Mesenchymal stem cell (in vitro differentiated cells and primary cell): ENCODE measurements at regions not wholly inside any gene's neighbourhood (a gene's known extent, or its start where the extent isn't known, plus 50 kb on each side); places are given as distances from the start of the nearest gene placed in this dataset.

ENCODE experiments used
- DNase-seq: peaks from one replicate; pipeline ENCODE4 v3.0.0-alpha.2; 2013
- H2AFZ ChIP-seq: one replicate; pipeline ENCODE4 v1.6.1; 2013; ENCODE audit warnings: low read depth, mild to moderate bottlenecking, control low read depth, inconsistent platforms, low read length, moderate library complexity
- H2AK5ac ChIP-seq: 2 replicates; pipeline ENCODE4 v1.6.1; 2013; ENCODE audit warnings: low read length, moderate library complexity, mild to moderate bottlenecking, inconsistent platforms; ENCODE audit not compliant: severe bottlenecking
- H2BK120ac ChIP-seq: one replicate; pipeline ENCODE4 v1.6.1; 2013; ENCODE audit warnings: low read depth, mild to moderate bottlenecking, inconsistent platforms, low read length, moderate library complexity
- H2BK12ac ChIP-seq, 2 experiments: one replicate each; pipeline ENCODE4 v1.6.1; 2013; ENCODE audit warnings: inconsistent platforms in 2 of 2, low read length in 2 of 2, mild to moderate bottlenecking in 2 of 2, moderate library complexity in 2 of 2, control low read depth in 1 of 2
- H2BK15ac ChIP-seq: one replicate; pipeline ENCODE4 v1.6.1; 2013; ENCODE audit warnings: mild to moderate bottlenecking, low read depth, inconsistent platforms; ENCODE audit not compliant: poor library complexity, severe bottlenecking
- H2BK5ac ChIP-seq: 2 replicates; pipeline ENCODE4 v1.6.1; 2013; ENCODE audit warnings: low read depth, mild to moderate bottlenecking, low read length, control low read depth, inconsistent platforms; ENCODE audit not compliant: poor library complexity, severe bottlenecking
- H3K14ac ChIP-seq, 2 experiments: one replicate each; pipeline ENCODE4 v1.6.1; 2013; ENCODE audit warnings: inconsistent platforms in 2 of 2, low read length in 2 of 2, control low read depth in 1 of 2, mild to moderate bottlenecking in 1 of 2, moderate library complexity in 1 of 2
- H3K18ac ChIP-seq, 2 experiments: one replicate each; pipeline ENCODE4 v1.6.1; 2013; ENCODE audit warnings: inconsistent platforms in 2 of 2, low read length in 2 of 2, control low read depth in 1 of 2, low read depth in 1 of 2, mild to moderate bottlenecking in 1 of 2
- H3K23ac ChIP-seq, 2 experiments: one replicate each; pipeline ENCODE4 v1.6.1; 2013; ENCODE audit warnings: inconsistent platforms in 2 of 2, low read length in 2 of 2, mild to moderate bottlenecking in 2 of 2, moderate library complexity in 2 of 2, control low read depth in 1 of 2
- H3K27ac ChIP-seq: 2 replicates; pipeline ENCODE4 v1.5.1; 2013; ENCODE audit warnings: mild to moderate bottlenecking, moderate library complexity, low read length, control low read depth, inconsistent platforms; ENCODE audit not compliant: poor library complexity, severe bottlenecking
- H3K27me3 ChIP-seq, 2 experiments: 2 replicates each; pipeline versions ENCODE4 v1.6.1 to v1.7.0; 2013; ENCODE audit warnings: low read length in 2 of 2, mild to moderate bottlenecking in 2 of 2, moderate library complexity in 2 of 2, control low read depth in 1 of 2, inconsistent platforms in 1 of 2; ENCODE audit not compliant: control insufficient read depth in 1 of 2, insufficient read depth in 1 of 2
- H3K36me3 ChIP-seq, 2 experiments: 2 replicates each; pipeline versions ENCODE4 v1.6.1 to v1.7.0; 2013; ENCODE audit warnings: low read length in 2 of 2, control low read depth in 1 of 2, inconsistent platforms in 1 of 2, low read depth in 1 of 2, mild to moderate bottlenecking in 1 of 2; ENCODE audit not compliant: insufficient read depth in 2 of 2, control insufficient read depth in 1 of 2
- H3K4ac ChIP-seq, 2 experiments: one replicate each; pipeline ENCODE4 v1.6.1; 2013; ENCODE audit warnings: inconsistent platforms in 2 of 2, low read length in 2 of 2, mild to moderate bottlenecking in 2 of 2, moderate library complexity in 2 of 2, control low read depth in 1 of 2, low read depth in 1 of 2
- H3K4me1 ChIP-seq: 2 replicates; pipeline ENCODE4 v1.6.1; 2013; ENCODE audit warnings: low read depth, low read length, control low read depth; ENCODE audit not compliant: control insufficient read depth, insufficient read depth
- H3K4me2 ChIP-seq: 2 replicates; pipeline ENCODE4 v1.6.1; 2013; ENCODE audit warnings: low read length, mild to moderate bottlenecking, inconsistent platforms; ENCODE audit not compliant: poor library complexity, severe bottlenecking
- H3K4me3 ChIP-seq, 2 experiments: 2 replicates each; pipeline versions ENCODE4 v1.5.1 to v1.7.0; 2013; ENCODE audit warnings: low read length in 2 of 2, mild to moderate bottlenecking in 2 of 2, control low read depth in 1 of 2, low read depth in 1 of 2; ENCODE audit not compliant: insufficient read depth in 1 of 2
- H3K79me1 ChIP-seq: replicated peaks from 2 replicates; pipeline ENCODE4 v1.6.1; 2013; ENCODE audit warnings: mild to moderate bottlenecking, control low read depth, low read length, inconsistent platforms; ENCODE audit not compliant: poor library complexity, severe bottlenecking
- H3K9ac ChIP-seq: 2 replicates; pipeline ENCODE4 v1.7.0; 2013; ENCODE audit warnings: mild to moderate bottlenecking, low read length, moderate library complexity
- H3K9me3 ChIP-seq: 2 replicates; pipeline ENCODE4 v1.7.0; 2013; ENCODE audit warnings: mild to moderate bottlenecking, low read length; ENCODE audit not compliant: control insufficient read depth
- H4K8ac ChIP-seq: one replicate; pipeline ENCODE4 v1.6.1; 2013; ENCODE audit warnings: inconsistent platforms, mild to moderate bottlenecking, low read length, moderate library complexity
- H4K91ac ChIP-seq: one replicate; pipeline ENCODE4 v1.6.1; 2013; ENCODE audit warnings: mild to moderate bottlenecking, low read length, inconsistent platforms
- WGBS: methylation state at CpG from one replicate; pipeline ENCODE4 v1.1.7; 2013; ENCODE audit warnings: mixed read lengths; 5-methylcytosine and 5-hydroxymethylcytosine counted together

- no peak overlapping the region for H3K23ac ChIP-seq
- no peak overlapping the region for H4K8ac ChIP-seq
- no peak overlapping the region for H3K4ac ChIP-seq
- 72% methylated on average over 2 of the region's 3 CpGs for WGBS
- H3K9ac ChIP-seq, result peak overlapping the region; percentile 87
- H3K9me3 ChIP-seq, result no peaks in the 10 kb centered on the region
- no peak overlapping the region for H2BK12ac ChIP-seq
- H3K36me3 ChIP-seq, result no peaks in the 10 kb centered on the region
- no peaks in the 10 kb centered on the region for H3K27me3 ChIP-seq
- H3K4me1 ChIP-seq, result no peaks in the 10 kb centered on the region
- no peak for DNase-seq
- H3K27ac ChIP-seq, result no peak overlapping the region
- H2AFZ ChIP-seq, result no peak overlapping the region
- H2BK5ac ChIP-seq, result no peak overlapping the region
- no peak overlapping the region for H2BK120ac ChIP-seq
- H4K91ac ChIP-seq, result no peak overlapping the region
- H2BK15ac ChIP-seq, result no peak overlapping the region
- no peak overlapping the region for H3K14ac ChIP-seq
- H2AK5ac ChIP-seq, result no peak overlapping the region
- H3K4me2 ChIP-seq, result no peak overlapping the region
- H3K79me1 ChIP-seq, result no peaks in the 10 kb centered on the region
- H3K18ac ChIP-seq, result no peak overlapping the region
- H3K4me3 ChIP-seq, result peak overlapping the region in 1 of 2 experiments; percentile 79
Measured at GRCh38 chr5:88503406-88503805, 234.8 kb upstream of the TMEM161B start.

- Histone ChIP-seq H2AFZ (no peak overlapping the region), H3K36me3 (no peaks in the 10 kb centered on the region), H3K4me3 (peak overlapping the region in 1 of 2 experiments; percentile 79), H3K4me1 (no peaks in the 10 kb centered on the region), H3K9ac (peak overlapping the region; percentile 87), H2BK5ac (no peak overlapping the region), H3K9me3 (no peaks in the 10 kb centered on the region), H3K23ac (no peak overlapping the region), H3K4ac (no peak overlapping the region), H2AK5ac (no peak overlapping the region), H3K27ac (no peak overlapping the region), H2BK12ac (no peak overlapping the region), H3K79me1 (no peaks in the 10 kb centered on the region), H3K4me2 (no peak overlapping the region), H4K91ac (no peak overlapping the region), H3K14ac (no peak overlapping the region), H4K8ac (no peak overlapping the region), H2BK15ac (no peak overlapping the region), H3K27me3 (no peaks in the 10 kb centered on the region), H3K18ac (no peak overlapping the region), H2BK120ac (no peak overlapping the region)
- DNase-seq, result no peak
- WGBS, result 88% methylated on average over 2 of the region's 2 CpGs
Measured at GRCh38 chr5:88503041-88503345, 234.3 kb upstream of the TMEM161B start.

GRCh38 chr5:88502179-88503040 lies 233.8 kb upstream of the TMEM161B start:
- H2AK5ac ChIP-seq, result no peak overlapping the region
- H3K4me2 ChIP-seq, result no peak overlapping the region
- 71% methylated on average over 3 of the region's 6 CpGs for WGBS
- H3K4me3 ChIP-seq, result peak overlapping the region in 1 of 2 experiments; percentile 79
- H3K79me1 ChIP-seq, result no peaks in the 10 kb centered on the region
- no peak for DNase-seq
- H3K18ac ChIP-seq, result no peak overlapping the region
- H4K8ac ChIP-seq, result no peak overlapping the region
- no peaks in the 10 kb centered on the region for H3K36me3 ChIP-seq
- no peak overlapping the region for H2BK15ac ChIP-seq
- no peak overlapping the region for H2AFZ ChIP-seq
- H2BK12ac ChIP-seq, result no peak overlapping the region
- no peaks in the 10 kb centered on the region for H3K9me3 ChIP-seq
- no peak overlapping the region for H3K27ac ChIP-seq
- H2BK5ac ChIP-seq, result no peak overlapping the region
- peak overlapping the region; percentile 87 for H3K9ac ChIP-seq
- H3K14ac ChIP-seq, result no peak overlapping the region
- no peak overlapping the region for H4K91ac ChIP-seq
- H3K4ac ChIP-seq, result no peak overlapping the region
- H3K27me3 ChIP-seq, result no peaks in the 10 kb centered on the region
- no peak overlapping the region for H3K23ac ChIP-seq
- H2BK120ac ChIP-seq, result no peak overlapping the region
- no peaks in the 10 kb centered on the region for H3K4me1 ChIP-seq

- Histone ChIP-seq H2BK5ac (no peak overlapping the region), H2BK15ac (no peak overlapping the region), H3K36me3 (no peaks in the 10 kb centered on the region), H3K4me2 (no peak overlapping the region), H3K18ac (no peak overlapping the region), H4K91ac (no peak overlapping the region), H3K4ac (no peak overlapping the region), H3K4me3 (no peak overlapping the region), H2AFZ (no peak overlapping the region), H3K79me1 (no peaks in the 10 kb centered on the region), H2BK12ac (no peak overlapping the region), H2BK120ac (no peak overlapping the region), H3K14ac (no peak overlapping the region), H3K9me3 (no peaks in the 10 kb centered on the region), H4K8ac (no peak overlapping the region), H3K23ac (no peak overlapping the region), H3K9ac (no peak overlapping the region), H3K4me1 (no peaks in the 10 kb centered on the region), H2AK5ac (no peak overlapping the region), H3K27me3 (no peaks in the 10 kb centered on the region), H3K27ac (no peak overlapping the region)
- no peak for DNase-seq
- 72% methylated on average over 2 of the region's 2 CpGs for WGBS
Measured at GRCh38 chr5:88495810-88496209, 227.2 kb upstream of the TMEM161B start.
